Lung (tissue), 11 donors: ENCODE measurements at regions not wholly inside any gene's neighbourhood (a gene's known extent, or its start where the extent isn't known, plus 50 kb on each side); places are given as distances from the start of the nearest gene placed in this dataset.

Experiments used
- ATAC-seq: fragments of 200-7000 bp; cut with Tn5 transposase; one replicate; pipeline ENCODE4 v1.9.1; 2020; ENCODE audit warnings: moderate number of reproducible peaks; ENCODE audit not compliant: insufficient read depth, low FRiP score
- DNase-seq, 3 donors: peaks; one replicate each; pipeline ENCODE4 v3.0.0-alpha.2; 2013 to 2017
- H3K27ac ChIP-seq, 2 donors: one replicate each; pipeline ENCODE4 v1.5.1; 2013; ENCODE audit warnings: mild to moderate bottlenecking in 2 of 2, moderate library complexity in 2 of 2, control low read depth in 1 of 2, inconsistent platforms in 1 of 2, low read depth in 1 of 2, low read length in 1 of 2
- H3K27me3 ChIP-seq, 3 donors: one replicate each; pipeline ENCODE4 v1.5.1; 2013; ENCODE audit warnings: low read length in 2 of 3; ENCODE audit not compliant: control insufficient read depth in 3 of 3, insufficient read depth in 3 of 3
- H3K36me3 ChIP-seq, 4 donors: one replicate each; pipeline ENCODE4 v1.5.1; 2013; ENCODE audit warnings: low read length in 4 of 4, mild to moderate bottlenecking in 1 of 4, moderate library complexity in 1 of 4; ENCODE audit not compliant: control insufficient read depth in 4 of 4, insufficient read depth in 4 of 4
- H3K4me1 ChIP-seq, 5 donors: one replicate each; pipeline ENCODE4 v1.5.1; 2013; ENCODE audit warnings: low read length in 5 of 5, mild to moderate bottlenecking in 2 of 5, moderate library complexity in 1 of 5; ENCODE audit not compliant: control insufficient read depth in 5 of 5, insufficient read depth in 5 of 5
- H3K4me3 ChIP-seq: one replicate; pipeline ENCODE4 v1.5.1; 2013; ENCODE audit warnings: mild to moderate bottlenecking, control low read depth, moderate library complexity
- H3K9ac ChIP-seq, 2 donors: one replicate each; pipeline ENCODE4 v1.5.1; 2013; ENCODE audit warnings: low read length in 2 of 2, control low read depth in 1 of 2; ENCODE audit not compliant: insufficient read depth in 1 of 2
- H3K9me3 ChIP-seq, 4 donors: one replicate each; pipeline ENCODE4 v1.5.1; 2013; ENCODE audit warnings: low read length in 3 of 4, mild to moderate bottlenecking in 1 of 4, moderate library complexity in 1 of 4; ENCODE audit not compliant: control insufficient read depth in 4 of 4, insufficient read depth in 3 of 4
- WGBS, 2 donors: extraction: QIAGEN DNeasy Blood & Tissue Kit; methylation state at CpG; one replicate each; pipeline ENCODE4 v1.1.7; 2013; 5-methylcytosine and 5-hydroxymethylcytosine counted together
- TF ChIP-seq, protein P1 (sequence below): IDR thresholded peaks from 2 replicates; pipeline ENCODE4 v1.5.1; 2012; ENCODE audit warnings: mild to moderate bottlenecking; ENCODE audit errors: control extremely low read depth, extremely low read depth
- donor health status: control.
- donor health status: control.
- donor health status: Bipolar disorder and iron deficiency.
- donor health status: healthy.
- donor health status: DM: yes; HTN: yes; CAD: no.

DNA sequence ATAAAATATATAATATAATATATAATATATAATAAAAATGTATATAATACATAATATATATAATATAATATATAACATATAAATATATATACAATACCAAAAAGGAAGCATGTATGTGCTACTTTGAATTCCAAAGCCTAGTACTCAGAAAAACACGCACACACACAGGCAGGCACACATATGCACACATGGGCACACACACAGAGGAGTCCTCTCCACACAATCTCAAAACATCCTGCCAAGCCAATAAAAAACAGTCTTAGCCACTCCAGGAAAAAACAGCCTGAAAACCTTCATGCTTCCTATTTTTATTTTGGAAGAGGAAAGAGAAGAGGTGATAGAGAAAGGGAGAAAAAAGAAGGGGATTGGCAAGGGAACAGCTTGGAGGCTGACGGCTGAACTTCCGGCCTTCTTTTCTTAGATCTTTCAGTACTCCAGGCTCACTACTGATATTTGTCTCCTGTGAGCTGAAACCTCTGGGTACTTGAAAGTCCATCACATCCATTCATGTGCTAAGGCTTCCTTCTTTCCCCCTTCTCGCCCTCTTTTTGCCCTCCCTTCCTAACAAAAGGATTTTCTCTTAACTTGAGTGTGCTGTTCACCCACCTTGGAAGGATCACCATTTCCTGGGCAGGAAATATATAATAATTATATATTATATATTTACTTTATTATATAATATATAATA lies 394.2 kb downstream of the NUAK1 start:
- no peak overlapping the region for H3K27ac ChIP-seq
- H3K4me3 ChIP-seq = no peak overlapping the region
- peaks cover 4 to 32% (median 20%) of the 10 kb centered on the region in 5 donors for H3K4me1 ChIP-seq
- H3K9ac ChIP-seq = no peak overlapping the region
- ATAC-seq (no peak), DNase-seq (no peak)
- H3K9me3 ChIP-seq = no peaks in the 10 kb centered on the region
- no peaks in the 10 kb centered on the region for H3K27me3 ChIP-seq
- WGBS, 2 donors = 90 to 93% methylated on average over 2 to 4 of the region's 4 CpGs
- no peaks in the 10 kb centered on the region for H3K36me3 ChIP-seq
- TF ChIP-seq, protein P1, sequence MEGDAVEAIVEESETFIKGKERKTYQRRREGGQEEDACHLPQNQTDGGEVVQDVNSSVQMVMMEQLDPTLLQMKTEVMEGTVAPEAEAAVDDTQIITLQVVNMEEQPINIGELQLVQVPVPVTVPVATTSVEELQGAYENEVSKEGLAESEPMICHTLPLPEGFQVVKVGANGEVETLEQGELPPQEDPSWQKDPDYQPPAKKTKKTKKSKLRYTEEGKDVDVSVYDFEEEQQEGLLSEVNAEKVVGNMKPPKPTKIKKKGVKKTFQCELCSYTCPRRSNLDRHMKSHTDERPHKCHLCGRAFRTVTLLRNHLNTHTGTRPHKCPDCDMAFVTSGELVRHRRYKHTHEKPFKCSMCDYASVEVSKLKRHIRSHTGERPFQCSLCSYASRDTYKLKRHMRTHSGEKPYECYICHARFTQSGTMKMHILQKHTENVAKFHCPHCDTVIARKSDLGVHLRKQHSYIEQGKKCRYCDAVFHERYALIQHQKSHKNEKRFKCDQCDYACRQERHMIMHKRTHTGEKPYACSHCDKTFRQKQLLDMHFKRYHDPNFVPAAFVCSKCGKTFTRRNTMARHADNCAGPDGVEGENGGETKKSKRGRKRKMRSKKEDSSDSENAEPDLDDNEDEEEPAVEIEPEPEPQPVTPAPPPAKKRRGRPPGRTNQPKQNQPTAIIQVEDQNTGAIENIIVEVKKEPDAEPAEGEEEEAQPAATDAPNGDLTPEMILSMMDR = no peak

DNA sequence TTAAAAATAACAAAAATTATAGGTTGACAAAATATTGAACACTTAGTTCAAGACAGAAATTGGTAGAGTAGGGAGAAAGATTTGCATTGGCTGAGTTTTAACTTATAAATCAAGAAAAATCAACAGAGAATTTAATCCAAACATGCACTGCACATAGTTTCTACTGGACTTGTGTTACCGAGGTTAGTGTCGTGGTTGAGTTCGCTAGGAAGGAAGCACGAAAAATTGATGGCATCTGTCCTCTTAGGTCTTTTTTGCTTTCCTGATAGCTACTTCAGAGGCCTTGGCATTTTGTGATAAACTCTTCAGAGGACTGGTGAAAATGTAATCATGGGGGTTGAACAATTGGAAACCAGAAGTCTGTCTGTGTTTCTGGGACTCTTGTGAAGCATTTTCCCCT lies 392.9 kb downstream of the NUAK1 start:
- TF ChIP-seq, protein P1 = no peak
- Histone ChIP-seq H3K9ac (no peak overlapping the region), H3K27me3 (no peaks in the 10 kb centered on the region), H3K27ac (no peak overlapping the region), H3K9me3 (no peaks in the 10 kb centered on the region), H3K4me1 (peaks cover 4 to 29% (median 16%) of the 10 kb centered on the region in 5 donors), H3K4me3 (no peak overlapping the region), H3K36me3 (no peaks in the 10 kb centered on the region)
- DNase-seq (no peak), ATAC-seq (no peak)
- WGBS, 2 donors = 78% methylated on average over 4 of the region's 4 CpGs

DNA sequence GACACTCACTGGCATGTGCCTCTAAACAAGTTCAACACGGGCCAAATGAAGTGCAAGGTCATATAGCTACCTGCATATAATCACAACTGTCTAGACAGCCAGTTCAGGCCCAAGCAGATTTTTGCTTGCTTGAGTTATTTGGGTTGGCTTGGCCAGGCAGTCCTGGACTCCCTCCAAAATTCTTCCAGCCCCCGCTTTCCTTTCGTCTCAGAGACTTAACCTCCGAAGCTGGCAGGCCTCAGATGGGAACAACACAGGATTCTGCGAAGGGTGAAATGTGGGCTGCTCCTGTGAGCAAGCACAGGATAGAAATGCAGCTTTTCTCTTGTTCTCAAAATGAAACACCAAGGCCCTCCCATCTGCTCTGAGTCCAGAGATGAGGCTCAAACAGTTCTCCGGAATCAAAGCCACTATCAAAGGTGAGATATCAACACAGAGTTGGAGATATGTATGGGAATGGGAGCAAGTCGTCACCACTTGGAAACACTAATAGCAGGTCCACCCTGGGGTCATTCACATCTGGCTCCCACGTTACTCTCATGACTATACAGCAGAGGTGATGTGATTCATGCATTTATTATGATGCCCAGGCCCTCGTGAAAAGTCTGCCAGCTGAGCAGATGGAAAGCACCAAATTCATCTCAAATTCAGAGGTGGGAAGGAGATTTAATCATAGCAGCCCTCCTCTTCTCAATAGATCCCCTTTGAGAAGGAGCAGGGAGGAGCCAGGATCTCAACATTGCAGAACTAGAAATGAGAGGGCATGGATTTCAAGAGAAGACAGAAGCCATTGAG lies 389.8 kb downstream of the NUAK1 start:
- H3K4me3 ChIP-seq = no peak overlapping the region
- ATAC-seq (no peak), DNase-seq (peak; percentile 42 to 59 (median 55))
- H3K9me3 ChIP-seq = no peaks in the 10 kb centered on the region
- H3K4me1 ChIP-seq = peaks cover 0 to 12% (median 2%) of the 10 kb centered on the region in 5 donors
- no peak overlapping the region for H3K9ac ChIP-seq
- 57 to 77% methylated on average over 9 of the region's 9 CpGs for WGBS, 2 donors
- no peaks in the 10 kb centered on the region for H3K36me3 ChIP-seq
- H3K27me3 ChIP-seq = no peaks in the 10 kb centered on the region
- TF ChIP-seq, protein P1 = no peak
- H3K27ac ChIP-seq = no peak overlapping the region
